Endothelial cell (in vitro differentiated cells): ENCODE measurements at regions not wholly inside any gene's neighbourhood (a gene's known extent, or its start where the extent isn't known, plus 50 kb on each side); places are given as distances from the start of the nearest gene placed in this dataset.

Source experiments
- DNase-seq: peaks from one replicate; pipeline ENCODE4 v3.0.0; 2021; ENCODE audit warnings: low spot score
- H3K27ac Mint-ChIP-seq: one replicate; pipeline ENCODE4 v1.8.0; 2021; ENCODE audit warnings: mixed read lengths, inconsistent platforms; ENCODE audit not compliant: unreplicated experiment
- H3K27me3 Mint-ChIP-seq: one replicate; pipeline ENCODE4 v1.8.0; 2021; ENCODE audit warnings: mild to moderate bottlenecking, moderate library complexity, mixed read lengths, inconsistent platforms; ENCODE audit not compliant: unreplicated experiment
- H3K36me3 Mint-ChIP-seq: one replicate; pipeline ENCODE4 v1.8.0; 2021; ENCODE audit warnings: mild to moderate bottlenecking, low read depth, mixed read lengths, inconsistent platforms; ENCODE audit not compliant: unreplicated experiment
- H3K4me1 Mint-ChIP-seq: one replicate; pipeline ENCODE4 v1.8.0; 2021; ENCODE audit warnings: mild to moderate bottlenecking, mixed read lengths, inconsistent platforms; ENCODE audit not compliant: unreplicated experiment
- H3K4me3 Mint-ChIP-seq: one replicate; pipeline ENCODE4 v1.8.0; 2021; ENCODE audit warnings: mild to moderate bottlenecking, mixed read lengths, inconsistent platforms; ENCODE audit not compliant: unreplicated experiment
- H3K9me3 Mint-ChIP-seq: one replicate; pipeline ENCODE4 v1.8.0; 2021; ENCODE audit warnings: mixed read lengths, inconsistent platforms; ENCODE audit not compliant: unreplicated experiment
- CTCF ChIP-seq: fragments of 200-600 bp; sonication (generic); IDR thresholded peaks from one replicate; pipeline ENCODE4 v1.5.0; 2021; ENCODE audit warnings: antibody characterized with exemption; ENCODE audit not compliant: unreplicated experiment

- peaks cover 10% of the 10 kb centered on the region for H3K4me1 Mint-ChIP-seq
- no peak for DNase-seq
- no peak for TF ChIP-seq CTCF
- no peak overlapping the region for H3K4me3 Mint-ChIP-seq
- H3K9me3 Mint-ChIP-seq, result no peaks in the 10 kb centered on the region
- no peaks in the 10 kb centered on the region for H3K27me3 Mint-ChIP-seq
- no peaks in the 10 kb centered on the region for H3K36me3 Mint-ChIP-seq
- H3K27ac Mint-ChIP-seq, result no peak overlapping the region
Observed at GRCh38 chr5:124996023-124996763, 249.8 kb upstream of the ZNF608 start.

- TF ChIP-seq CTCF, result no peak
- no peaks in the 10 kb centered on the region for H3K9me3 Mint-ChIP-seq
- H3K36me3 Mint-ChIP-seq, result no peaks in the 10 kb centered on the region
- H3K4me1 Mint-ChIP-seq, result peaks cover 10% of the 10 kb centered on the region
- no peak overlapping the region for H3K4me3 Mint-ChIP-seq
- DNase-seq, result no peak
- no peaks in the 10 kb centered on the region for H3K27me3 Mint-ChIP-seq
- H3K27ac Mint-ChIP-seq, result peak overlapping the region; percentile 70
Observed at GRCh38 chr5:124996764-124997077, 250.3 kb upstream of the ZNF608 start.

DNA sequence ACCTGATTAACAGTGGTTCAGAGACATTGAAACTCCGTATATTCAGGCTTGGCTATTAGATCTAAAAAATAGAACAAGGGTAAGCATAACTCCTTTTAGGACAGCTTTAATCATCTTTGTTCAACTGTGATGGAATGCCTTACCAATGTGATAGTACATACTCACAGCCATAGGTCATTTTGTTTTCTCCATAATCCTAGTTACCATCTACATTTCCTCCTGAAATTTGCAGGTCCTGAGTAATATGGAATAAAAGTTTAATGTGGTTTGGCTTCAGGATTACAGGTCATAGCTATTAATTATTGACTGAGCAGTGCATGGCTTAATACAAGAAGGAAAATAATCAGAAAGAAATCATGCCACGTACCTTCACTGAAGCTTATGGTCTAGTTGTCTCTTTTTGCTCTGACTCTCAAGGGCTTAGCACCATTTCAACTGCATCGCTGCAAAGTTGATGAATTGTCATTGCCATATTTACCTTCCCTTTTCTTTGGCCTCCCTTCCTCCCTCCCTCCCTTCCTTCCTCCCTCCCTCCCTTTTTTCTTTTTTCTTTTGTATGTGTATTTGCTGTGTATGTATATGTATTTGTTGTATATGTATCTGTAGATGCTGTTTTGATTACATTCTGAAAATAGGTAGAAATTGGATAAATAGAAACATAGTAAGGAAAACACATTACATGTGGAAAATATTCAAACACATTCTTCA lies 250.9 kb upstream of the ZNF608 start:
- Mint-ChIP-seq H3K36me3 (no peaks in the 10 kb centered on the region), H3K27ac (peak overlapping the region; percentile 44), H3K27me3 (no peaks in the 10 kb centered on the region), H3K4me1 (peaks cover 10% of the 10 kb centered on the region), H3K9me3 (no peaks in the 10 kb centered on the region), H3K4me3 (no peak overlapping the region)
- DNase-seq, result no peak
- TF ChIP-seq CTCF, result no peak

DNA sequence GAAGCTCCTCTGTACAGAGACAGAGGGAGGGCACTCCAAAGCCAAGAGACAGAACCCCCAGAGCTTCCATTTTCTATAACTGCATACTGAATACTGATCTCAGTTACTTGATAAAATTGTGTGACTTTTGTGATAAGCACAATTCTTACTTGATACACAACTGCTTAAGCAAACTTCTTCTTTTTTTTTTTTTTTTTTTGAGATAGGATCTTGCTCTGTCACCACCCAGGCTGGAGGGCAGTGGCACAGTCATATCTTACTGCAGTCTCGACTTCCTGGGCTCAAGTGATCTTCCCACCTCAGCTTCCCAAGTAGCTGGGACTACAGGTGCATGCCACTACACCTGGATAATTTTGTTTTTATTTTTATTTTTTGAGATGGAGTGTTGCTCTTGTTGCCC lies 252.1 kb upstream of the ZNF608 start:
- no peaks in the 10 kb centered on the region for H3K9me3 Mint-ChIP-seq
- no peaks in the 10 kb centered on the region for H3K27me3 Mint-ChIP-seq
- H3K27ac Mint-ChIP-seq, result no peak overlapping the region
- TF ChIP-seq CTCF, result no peak
- H3K4me3 Mint-ChIP-seq, result no peak overlapping the region
- H3K36me3 Mint-ChIP-seq, result no peaks in the 10 kb centered on the region
- peaks cover 10% of the 10 kb centered on the region for H3K4me1 Mint-ChIP-seq
- DNase-seq, result no peak
